DND-41 (cell line): ENCODE measurements at regions not wholly inside any gene's neighbourhood (a gene's known extent, or its start where the extent isn't known, plus 50 kb on each side); places are given as distances from the start of the nearest gene placed in this dataset.

Experiments used
- CTCF ChIP-seq: IDR thresholded peaks from 2 replicates; pipeline ENCODE4 v1.5.1; 2012; ENCODE audit warnings: borderline replicate concordance, low read length, moderate library complexity, mild to moderate bottlenecking; ENCODE audit not compliant: poor library complexity, severe bottlenecking; ENCODE audit errors: extremely low read depth
- EZH2 ChIP-seq: IDR thresholded peaks from 3 replicates; pipeline ENCODE4 v1.6.1; 2012; ENCODE audit warnings: borderline replicate concordance, low read depth, mild to moderate bottlenecking, moderate library complexity, low read length, inconsistent platforms; ENCODE audit not compliant: severe bottlenecking

- TF ChIP-seq CTCF (no peak), EZH2 (no peak)
These were observed 489.4 kb upstream of the SORCS1 start for GRCh38 chr10:107653832-107654287.
